Spleen (tissue), 7 donors: ENCODE measurements at regions not wholly inside any gene's neighbourhood (a gene's known extent, or its start where the extent isn't known, plus 50 kb on each side); places are given as distances from the start of the nearest gene placed in this dataset.

Experiments used
- CTCF ChIP-seq, 11 experiments: fragments of 200-600 bp in 7 of 11; fragments of 450-650 bp in 4 of 11; sonication (generic) in 4 of 11; IDR thresholded peaks in 8 of 11; conservative IDR thresholded peaks in 3 of 11; 1 replicate in 7 of 11; 2 replicates in 4 of 11; pipeline versions ENCODE4 v1.4.0 to v1.8.0; 2016 to 2021; ENCODE audit warnings: antibody characterized with exemption in 11 of 11, inconsistent platforms in 4 of 11, mild to moderate bottlenecking in 1 of 11
- POLR2AphosphoS5 ChIP-seq, 3 donors: sonication (generic); formaldehyde crosslinking; IDR thresholded peaks; one replicate each; pipeline ENCODE4 v1.5.1; 2017; ENCODE audit warnings: antibody characterized with exemption in 3 of 3
- donor health status: DM: no; HTN: no; CAD: no; lungs with moderate emphysema.
- donor health status: DM: no; HTN: no; CAD: no.
- donor health status: DM: no; HTN: no; CAD: no.

GRCh38 chr4:41323179-41323578, 66.5 kb downstream of the UCHL1 start:
- TF ChIP-seq POLR2AphosphoS5 (IDR thresholded peaks at IDR 0.05) (no peak), CTCF (IDR thresholded peaks at IDR 0.05 in 8 of 11, conservative IDR thresholded peaks at IDR 0.05 in 3 of 11) (no peak)
